ENCODE measurements at regions not wholly inside any gene's neighbourhood (a gene's known extent, or its start where the extent isn't known, plus 50 kb on each side); places are given as distances from the start of the nearest gene placed in this dataset.

DNA sequence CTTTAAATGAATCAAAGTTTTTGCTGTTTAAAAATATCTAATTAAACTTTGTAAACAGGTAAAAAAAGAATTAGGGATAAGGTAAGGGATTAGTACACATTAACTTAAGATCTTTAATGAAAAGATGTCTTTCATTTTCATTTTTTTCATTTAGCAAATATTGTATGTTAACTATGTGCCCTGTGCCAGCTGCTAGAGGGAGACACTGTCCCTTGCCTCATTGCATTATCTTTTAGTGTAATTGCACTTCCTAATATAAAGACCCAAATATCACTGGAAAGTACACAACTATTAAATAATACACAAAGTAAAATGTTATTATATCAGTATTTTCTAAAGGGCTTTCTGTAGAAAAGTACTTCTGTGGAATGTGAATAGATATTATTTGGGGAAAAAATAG, 102.7 kb downstream of the GPR37 start:
- TF ChIP-seq GATA3 (IDR thresholded peaks at IDR 0.05; ENCODE audit: low read depth, low read length) (no peak), GATA2 (IDR thresholded peaks at IDR 0.05; ENCODE audit: low read depth, low read length) (no peak)

All from SH-SY5Y (cell line).